ENCODE measurements at regions not wholly inside any gene's neighbourhood (a gene's known extent, or its start where the extent isn't known, plus 50 kb on each side); places are given as distances from the start of the nearest gene placed in this dataset.

DNA sequence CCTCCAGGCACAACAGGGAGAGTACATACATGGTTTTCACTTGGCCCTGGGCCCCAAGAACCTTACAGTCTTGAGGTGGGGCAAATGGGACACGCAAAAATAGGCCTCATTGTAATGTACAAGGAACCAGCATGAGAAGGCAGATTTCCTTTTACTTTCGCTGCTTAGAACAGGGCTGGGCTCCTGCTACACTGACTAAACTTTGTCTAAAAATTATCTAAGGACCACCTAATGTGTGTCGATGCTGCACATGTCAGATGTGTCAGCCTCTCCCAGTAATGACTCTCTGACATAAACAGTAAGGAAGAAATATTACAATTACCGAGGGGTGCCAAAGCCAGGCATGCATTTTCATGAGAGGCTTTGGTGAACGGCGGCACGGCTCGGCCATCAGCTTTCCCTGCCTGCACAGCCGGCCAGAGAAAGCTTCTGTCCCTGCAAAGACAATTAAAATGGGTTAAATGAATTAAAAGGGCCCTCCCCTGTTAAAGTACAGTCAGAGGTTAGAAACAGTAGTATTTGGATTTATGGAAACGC is 224.2 kb upstream of the IRX3 start:
- DNase-seq (ENCODE audit: low spot score): no peak

DNA sequence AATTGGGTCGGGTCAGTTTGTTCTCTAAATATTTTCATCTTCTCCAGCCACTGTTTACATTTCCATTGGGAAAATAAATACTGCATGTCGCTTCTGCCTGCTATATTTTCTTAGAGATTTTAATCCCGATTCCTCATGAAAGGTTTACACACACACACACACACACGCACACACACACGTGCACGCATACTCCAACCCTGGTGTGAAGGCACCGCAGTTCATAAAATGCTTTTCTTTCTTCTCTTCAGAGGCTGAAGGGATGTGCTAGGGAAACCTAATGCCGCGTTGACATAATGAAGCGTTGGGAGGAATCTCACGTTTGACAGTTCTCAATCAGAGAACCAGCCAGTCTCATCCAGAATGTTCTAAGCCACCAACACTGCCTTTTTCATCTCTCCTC is 222.9 kb upstream of the IRX3 start:
- no peak for DNase-seq (ENCODE audit: low spot score)

DNA sequence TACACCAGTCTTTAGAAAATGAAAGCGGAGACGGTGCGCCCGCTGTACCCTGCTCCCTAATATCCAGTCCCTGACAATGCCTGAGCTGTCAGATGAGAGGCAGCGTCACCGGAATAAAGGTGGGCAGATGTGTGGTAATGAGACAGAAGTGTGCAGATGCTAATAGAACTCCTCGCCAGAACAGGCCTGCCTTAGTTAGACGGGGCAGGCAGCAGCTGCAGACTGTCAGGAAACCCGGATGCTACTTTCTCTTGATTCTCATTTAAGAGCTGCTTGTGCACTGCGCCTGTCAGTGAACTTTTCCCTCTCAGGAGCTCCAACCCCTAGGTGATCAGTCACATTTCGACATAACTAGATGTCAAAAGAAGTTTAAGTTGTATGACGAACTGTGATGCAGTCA is 221.8 kb upstream of the IRX3 start:
- no peak for DNase-seq (ENCODE audit: low spot score)

DNA sequence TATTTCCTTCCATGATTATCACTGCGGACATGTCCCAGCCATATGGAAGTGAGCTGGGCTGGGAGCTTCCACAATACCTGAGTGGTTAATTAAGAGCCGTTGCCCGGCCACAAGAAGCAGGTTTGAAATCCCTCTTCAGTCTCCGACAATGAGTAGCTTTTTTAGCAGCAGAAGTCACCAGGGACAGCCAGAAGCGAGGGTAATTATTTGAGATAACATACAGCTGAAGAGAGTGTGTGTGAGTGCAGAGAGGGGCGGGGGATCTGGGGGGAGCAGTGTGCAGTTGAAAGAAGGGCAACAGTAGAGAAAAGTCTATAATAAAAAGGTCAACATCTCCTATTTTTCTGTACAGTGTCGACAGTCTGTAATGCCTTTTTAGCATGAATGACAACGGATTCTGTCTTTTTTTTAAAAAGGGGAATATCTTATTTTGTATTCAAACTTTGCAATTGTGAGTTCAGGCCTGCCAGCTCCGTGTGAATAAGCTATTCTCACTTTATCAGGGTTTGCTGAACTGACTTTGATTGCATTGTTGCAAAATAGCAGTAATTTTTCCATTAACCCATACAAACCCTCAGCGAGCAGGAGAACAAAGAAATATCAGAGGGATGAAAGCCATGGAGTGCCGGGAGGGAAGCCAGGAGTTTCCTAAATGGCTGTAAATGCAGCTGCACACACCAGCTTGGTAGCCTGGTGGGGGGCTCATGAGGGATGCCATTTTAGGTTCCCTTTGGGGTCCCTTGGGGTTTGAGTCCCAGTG is 220.3 kb upstream of the IRX3 start:
- DNase-seq (ENCODE audit: low spot score): no peak

DNA sequence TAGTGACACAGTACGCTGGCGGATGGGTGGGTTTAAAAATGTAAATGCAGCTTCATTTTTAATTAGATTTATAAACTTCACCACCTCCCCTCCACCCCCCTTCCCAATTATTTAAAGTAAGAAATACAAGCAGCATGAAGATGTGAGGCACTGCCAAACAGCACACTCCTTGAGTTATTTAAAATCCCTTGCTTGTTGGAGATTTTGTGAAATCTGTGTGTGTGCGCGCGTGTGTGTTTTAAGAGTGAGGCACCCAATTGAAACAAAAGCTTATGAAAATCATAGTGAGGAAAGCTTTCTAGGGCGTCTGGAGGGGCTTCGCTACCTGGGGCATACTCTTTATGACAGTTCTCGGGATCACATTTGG is 219.6 kb upstream of the IRX3 start:
- DNase-seq (ENCODE audit: low spot score): no peak

DNA sequence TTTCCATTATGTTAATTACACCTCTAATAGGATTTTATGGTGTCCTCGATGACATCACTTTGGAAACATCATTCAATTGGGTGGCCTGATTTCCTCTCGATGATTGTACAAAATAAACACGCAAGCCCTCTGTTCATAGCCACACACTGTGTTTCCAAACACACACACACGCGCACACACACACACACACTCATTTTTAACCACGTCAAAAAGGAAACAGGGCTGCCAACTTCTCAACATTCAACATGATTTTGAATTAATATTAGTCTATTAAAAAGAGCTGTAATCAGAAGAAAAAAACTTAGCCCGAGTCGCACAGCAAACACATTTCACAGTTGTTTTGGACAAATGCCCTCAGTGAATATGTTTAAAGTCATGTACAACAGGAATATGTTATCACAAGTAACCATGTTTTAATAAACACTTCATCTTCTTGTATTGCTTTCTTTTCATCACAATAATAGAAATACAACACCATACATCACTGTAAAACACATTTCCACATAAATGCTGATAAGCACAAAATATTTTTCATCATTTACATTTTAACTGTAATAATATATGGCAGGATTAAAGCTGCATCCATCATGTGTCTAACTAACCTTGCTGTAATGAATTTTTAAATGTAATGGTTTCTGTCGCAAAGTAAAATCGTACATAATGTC is 219.1 kb upstream of the IRX3 start:
- no peak for DNase-seq (ENCODE audit: low spot score)

DNA sequence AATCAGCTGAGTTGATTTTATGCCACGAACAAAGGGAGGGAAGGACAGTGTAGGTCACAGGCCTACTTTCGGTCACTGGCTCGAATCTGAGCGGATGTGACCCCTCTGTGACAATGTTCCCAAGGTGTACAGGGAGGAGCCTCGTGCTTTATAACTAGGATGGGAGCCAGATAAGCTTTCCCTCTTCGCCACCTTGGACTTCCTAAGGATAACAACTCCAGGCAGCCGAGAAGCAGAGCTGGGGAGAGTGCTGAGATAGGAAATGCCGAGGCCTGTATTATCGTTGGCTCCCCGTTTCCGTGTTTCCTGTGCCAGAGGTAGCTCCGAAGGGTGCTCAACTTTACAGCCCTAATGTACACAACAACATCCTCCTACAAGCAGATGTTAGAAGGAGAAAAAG is 217.8 kb upstream of the IRX3 start:
- DNase-seq (ENCODE audit: low spot score): no peak

DNA sequence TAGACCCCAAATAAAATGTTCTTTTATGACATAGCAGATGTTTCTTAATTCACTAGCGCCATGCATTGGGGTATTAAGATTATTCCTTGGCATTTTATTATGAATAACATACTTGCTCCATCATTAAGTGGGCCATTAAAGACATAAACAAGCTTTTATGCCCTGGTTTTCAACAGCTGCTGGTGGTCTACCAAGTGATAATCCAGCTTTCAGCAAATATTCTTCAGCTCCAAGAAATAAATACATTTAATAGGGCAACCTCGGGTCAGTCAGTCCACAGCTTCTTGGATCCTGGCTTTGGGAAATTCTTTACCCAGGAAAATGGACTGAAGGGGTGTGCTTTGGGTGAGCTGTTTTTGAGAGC is 217.3 kb upstream of the IRX3 start:
- DNase-seq (ENCODE audit: low spot score): no peak

DNA sequence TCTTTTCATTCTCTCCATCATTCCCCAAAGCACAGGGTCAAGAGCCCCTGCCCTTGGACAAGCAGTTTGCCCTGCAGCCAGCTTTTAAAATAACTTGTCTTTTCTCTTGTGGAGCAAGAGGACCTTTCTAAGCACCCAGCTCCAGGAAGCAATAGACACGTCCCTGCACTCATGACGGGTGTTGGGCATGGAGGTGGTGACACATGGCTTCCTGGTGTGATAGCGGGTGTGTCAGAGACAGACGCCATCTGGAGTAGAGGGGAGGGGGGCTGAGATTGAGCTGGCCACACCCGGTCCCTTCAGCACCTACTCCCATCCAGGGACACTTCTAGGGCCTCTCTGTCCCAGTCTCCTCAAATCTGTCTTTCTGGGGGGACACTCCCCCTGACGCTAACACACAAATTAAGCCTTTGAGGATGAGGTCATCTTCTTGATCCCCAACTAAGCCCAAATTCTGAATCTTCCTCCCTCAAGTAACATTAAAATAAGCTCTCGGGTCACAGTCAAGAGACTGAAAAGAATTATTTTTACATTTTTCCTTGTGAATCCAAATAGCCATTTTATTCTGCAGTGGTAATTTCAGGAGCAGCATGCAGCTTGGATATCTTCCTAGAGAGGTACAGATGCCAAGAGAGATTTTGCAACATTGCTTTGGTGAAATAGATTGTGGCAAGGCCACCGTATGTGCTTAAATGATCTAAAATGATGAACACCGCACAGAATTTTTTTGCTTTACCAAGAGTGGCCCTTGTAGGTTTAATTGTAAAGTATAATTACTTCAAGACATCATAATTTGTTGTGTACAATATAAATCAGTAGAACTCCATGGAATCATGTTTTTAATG is 216.6 kb upstream of the IRX3 start:
- no peak for DNase-seq (ENCODE audit: low spot score)

DNA sequence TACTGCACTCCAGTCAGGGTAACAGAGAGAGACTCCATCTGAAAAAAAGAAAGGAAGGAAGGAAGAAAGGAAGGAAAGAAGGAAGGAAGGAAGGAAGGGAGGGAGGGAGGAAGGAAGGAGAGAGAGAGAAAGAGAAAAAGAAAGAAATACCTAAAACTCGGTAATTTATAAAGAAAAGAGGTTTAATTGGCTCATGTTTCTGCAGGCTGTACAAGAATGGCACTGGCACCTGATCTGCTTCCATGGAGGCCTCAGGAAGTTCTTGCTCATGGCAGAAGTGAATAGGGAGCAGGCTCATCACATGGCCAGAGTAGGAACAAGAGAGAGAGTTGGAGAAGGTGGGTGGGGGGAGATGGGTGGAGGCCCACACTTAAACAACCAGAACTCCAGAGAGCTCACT is 215.2 kb upstream of the IRX3 start:
- DNase-seq (ENCODE audit: low spot score): no peak

DNA sequence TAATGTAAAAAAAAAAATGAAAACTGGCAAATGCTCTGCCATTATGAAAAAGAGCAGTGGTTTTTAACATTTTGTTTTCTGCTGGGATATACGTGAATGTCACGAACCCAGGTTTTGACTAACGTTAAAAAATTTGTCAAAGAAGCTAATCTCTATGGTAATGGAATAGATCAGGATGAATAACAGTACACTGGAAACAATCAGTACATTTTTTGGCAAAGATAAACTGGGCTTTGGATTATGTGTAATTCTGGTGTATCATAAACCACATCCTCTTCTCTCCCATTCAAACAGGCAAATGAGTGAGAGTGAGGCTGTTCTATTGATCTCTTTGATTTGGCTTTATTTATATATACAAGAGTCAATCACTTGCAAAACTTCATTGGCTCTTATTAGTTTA is 207.0 kb upstream of the IRX3 start:
- DNase-seq (ENCODE audit: low spot score): no peak

DNA sequence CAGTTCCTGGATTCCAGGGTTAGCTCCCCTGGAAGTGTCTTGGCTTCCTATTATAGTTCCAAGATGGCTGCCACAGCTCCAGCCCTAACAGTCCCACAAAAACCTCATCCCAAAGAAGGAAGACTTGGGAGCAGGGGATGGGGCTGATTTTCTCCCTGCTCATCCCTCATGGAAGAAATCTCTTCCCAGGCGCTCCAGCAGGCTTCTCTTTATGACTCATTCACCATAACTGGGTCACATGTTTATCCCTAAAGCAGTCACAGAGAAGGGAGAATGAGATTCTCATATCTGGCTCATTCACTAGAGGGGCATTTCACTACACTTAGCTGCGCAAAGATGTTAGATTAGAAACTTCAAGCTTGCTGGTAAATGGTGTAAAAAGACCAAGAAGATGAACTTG is 206.5 kb upstream of the IRX3 start:
- no peak for DNase-seq (ENCODE audit: low spot score)

DNA sequence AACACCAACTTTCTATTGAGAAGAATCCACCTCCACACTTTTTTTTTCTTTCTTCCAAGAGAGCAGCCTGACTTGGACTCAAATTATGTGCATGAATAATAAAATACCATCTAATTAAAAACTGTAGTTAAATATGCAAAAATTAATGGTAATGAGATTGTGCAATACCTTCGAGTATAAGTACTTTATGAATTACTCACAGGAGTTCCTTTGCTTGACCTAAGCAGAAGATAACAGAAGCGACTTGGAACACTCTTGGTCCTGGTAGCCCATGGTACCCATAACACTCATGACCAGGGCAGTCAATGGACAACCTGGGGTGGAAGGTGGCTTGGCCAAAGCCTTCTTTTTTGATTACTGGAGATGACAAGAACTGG is 203.5 kb upstream of the IRX3 start:
- DNase-seq (ENCODE audit: low spot score): no peak

DNA sequence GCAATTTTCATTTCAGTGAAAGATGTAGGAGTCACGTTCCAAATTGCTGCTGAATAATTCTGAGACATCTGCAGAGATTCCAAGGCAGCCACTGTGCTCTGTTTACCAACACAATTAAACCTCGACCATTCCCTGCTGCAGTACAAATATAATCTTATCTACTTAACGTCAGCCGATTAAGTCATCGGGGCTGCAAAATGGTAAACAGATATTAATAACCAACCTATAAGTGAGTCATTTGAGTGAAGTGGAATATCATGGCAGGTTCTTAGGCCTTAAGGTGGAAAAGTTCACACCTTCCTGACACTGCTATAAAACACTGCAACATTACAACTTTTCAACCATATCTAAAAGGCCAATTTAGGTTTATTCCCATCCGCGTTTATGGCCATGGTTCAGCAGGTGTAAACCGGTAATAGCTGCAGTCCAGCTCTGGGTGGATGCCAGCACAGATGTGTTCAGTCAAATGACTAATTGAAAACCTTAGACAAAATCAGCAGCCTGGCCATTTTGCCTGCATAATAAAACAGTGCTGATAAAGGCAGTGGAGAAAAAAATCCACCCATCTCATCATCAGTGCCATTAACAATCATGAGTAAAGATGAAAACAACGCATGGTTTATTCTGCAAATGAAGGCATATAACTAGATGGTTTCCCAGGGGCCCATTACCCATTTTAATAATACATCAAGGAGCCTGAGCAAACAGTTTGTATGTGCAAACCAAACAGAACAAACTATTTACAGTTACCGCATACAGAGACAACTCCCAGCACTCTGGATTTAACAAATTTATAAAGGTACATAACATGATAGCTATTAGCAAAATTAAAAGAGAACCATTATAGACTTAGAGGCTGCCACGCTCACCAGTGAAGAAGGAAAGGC is 202.9 kb upstream of the IRX3 start:
- no peak for DNase-seq (ENCODE audit: low spot score)

DNA sequence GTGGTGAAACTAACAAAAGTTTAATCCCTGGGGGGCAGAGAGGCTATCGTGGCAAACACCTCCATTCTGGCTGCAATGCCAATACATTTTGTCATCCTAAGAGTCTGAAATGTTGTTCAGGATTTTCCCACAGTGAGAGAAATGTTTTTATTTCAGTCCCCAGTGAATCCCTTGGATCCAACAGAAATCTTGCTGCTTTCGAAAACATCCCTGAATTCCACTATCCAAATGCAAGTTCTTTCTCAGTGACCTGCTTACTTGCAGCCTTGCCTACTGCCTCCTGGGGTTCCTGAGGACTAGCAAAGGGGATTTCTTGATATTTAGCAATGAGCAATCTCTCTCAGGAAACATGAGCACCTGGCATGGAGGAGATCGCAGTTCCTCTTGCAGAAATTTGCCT is 202.1 kb upstream of the IRX3 start:
- no peak for DNase-seq (ENCODE audit: low spot score)

DNA sequence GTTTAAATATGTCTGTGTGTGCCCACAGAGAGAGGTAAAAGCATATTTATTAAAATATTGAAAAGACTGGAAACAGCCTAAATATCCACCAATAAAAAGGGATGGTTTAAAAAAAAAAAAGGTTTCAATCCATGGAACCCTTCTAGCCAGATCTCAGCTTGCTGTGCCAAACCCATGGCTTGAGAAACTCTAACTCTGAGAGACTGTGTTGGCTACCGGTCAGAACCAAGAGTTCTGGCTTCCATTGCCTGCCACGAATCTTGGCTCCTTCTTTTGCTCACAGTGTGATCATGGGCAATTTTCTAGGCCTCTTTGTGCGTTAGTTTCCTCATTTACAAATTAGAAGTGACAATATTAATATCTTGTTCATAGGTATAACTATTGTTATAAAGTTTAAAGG is 201.3 kb upstream of the IRX3 start:
- DNase-seq (ENCODE audit: low spot score): no peak

DNA sequence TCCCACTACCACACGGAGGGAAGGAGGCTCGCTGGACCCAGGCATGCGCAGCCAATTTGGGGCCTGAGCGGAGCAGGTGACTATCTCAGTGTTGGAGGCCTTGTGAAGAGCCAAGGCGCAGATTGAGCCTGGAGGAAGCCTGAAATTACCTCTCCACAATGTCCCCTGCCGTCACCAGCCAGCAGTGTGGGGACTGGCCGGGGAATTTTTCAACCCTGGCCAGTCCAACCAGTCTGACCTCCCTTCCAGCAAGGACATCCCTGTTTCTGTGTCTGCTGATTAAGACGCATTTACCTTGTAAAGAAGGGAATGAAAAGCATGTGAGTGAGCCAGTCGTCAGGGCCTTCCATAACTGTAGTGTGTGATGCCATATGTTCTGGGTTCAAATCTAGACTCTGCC is 198.1 kb upstream of the IRX3 start:
- DNase-seq (ENCODE audit: low spot score): no peak

DNA sequence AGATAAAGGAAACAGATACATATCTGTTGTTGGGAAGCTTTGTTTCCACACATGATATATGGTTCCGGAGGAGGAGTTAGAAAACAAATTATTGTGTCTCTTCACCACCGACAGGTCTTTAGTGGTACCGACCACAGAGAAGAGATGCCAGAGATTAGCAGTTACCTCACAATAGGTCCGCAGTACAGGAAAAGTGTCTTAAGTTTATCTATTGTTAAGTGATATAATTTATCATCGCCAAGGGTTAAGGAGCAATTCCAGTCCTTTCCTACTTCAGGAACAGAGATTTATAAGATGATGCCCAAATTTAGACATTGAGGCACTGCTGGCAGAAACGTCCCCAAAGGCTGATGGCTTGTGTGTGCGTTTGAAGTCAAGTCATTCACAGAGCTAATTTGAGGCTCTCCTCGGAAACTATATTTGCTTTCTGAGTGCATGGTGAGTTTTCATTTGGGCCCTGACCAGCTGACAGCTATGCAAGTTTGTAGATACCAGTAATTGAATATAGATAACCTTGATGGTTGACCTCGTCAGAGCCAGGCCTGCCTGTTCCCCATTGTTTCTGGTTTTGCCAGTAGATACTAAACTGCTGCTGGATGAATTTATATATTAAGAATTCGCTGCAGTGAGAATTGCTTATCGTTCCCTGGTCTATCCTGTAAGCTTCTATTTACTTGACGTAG is 196.4 kb upstream of the IRX3 start:
- no peak for DNase-seq (ENCODE audit: low spot score)

DNA sequence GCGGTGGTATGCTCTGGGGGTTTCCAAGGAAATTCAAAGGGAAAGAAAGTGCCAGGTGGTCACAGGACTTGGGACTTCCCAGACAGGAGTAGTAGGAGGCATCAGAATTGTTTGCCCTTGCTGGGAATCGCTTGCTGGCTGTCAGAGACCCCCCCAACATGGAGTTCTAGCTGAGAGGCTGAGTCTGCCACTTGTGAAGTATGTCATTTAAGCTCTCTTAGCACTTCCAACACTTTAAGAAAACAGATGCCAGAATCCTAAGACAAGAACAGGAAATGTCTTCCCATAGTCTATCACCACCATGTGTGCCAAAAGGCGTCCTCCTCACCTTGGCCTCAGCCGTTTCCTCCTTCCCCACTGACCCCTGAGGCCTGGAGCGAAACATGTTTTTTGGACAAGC is 193.8 kb upstream of the IRX3 start:
- DNase-seq (ENCODE audit: low spot score): no peak

DNA sequence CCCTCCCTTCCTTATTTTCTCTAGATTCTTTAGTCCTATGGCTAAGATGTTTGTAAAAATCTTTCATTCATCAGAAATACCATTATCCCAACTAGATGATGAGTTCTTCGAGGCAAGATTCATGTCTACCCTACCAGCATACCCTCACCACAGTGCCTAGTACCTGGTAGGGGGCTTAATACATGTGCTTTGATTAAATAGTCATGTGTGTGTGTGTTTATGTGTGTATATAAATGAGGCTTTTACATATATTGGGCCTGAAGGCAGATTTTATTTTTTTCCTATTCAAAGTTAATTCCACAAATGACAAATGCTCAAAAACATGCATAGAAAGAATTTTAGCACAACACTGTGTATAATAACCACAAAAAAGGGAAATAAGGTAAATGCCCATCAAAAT is 193.0 kb upstream of the IRX3 start:
- no peak for DNase-seq (ENCODE audit: low spot score)

DNA sequence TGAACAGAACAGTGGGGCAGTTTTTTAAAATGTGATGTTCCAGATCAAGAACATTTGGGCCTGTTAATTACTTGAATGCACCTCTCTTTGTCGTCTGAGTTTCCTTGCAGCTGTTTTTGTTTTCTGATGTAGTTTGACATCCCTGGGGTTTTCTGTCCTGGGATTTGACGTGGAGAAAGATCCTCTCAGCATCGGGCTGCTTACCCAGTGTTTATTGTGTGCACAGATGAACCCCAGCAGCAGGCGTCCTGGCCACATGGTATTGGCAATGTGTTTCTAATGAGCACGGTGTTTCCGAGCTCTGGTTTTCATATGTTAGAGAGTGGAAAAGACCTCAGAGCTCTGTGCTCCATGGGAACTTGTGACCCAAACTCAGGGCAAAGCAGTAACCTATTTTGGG is 191.1 kb upstream of the IRX3 start:
- no peak for DNase-seq (ENCODE audit: low spot score)

Measured in HuH-7 (cell line).